ENCODE measurements at regions not wholly inside any gene's neighbourhood (a gene's known extent, or its start where the extent isn't known, plus 50 kb on each side); places are given as distances from the start of the nearest gene placed in this dataset.

GRCh38 chr2:7203056-7203467, 285.9 kb downstream of the RNF144A start:
- intact Hi-C loops (cut with DNase I), result no loop called here
- peak; percentile 74 for ATAC-seq
- peak; percentile 66 for DNase-seq (ENCODE audit: low spot score)

DNA sequence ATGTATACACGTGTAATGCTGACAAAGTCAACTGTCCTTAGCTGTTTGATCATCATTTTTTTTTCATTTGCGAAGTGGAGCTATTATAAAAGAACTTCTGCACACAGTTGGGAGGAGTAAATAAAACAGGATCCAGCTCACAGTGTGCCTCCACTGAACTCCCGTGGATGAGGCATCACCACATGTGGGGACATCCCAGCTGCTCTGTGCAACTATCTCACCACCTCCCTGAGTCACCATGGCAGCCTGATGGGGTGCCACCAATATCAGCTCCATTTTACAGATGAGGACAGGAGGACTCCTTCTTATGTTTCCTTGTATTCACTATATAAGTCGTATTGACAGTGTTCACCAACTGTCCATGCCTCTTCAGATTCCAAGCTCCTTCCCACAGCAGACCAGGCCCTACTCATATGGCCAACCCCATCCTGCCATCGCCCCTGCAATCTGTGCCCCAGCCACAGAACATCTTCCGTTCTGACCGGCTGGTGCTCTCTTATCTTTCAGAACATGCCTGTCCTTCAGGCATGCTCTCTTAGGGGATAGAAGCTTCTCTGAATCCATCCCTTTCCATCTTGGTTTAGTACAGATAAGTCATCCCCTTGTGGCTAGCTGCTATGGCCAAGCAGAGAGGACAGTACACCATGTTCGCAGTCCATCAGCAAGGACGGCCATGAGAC, 288.1 kb downstream of the RNF144A start:
- ATAC-seq (no peak), DNase-seq (ENCODE audit: low spot score) (no peak)
- intact Hi-C loops (cut with DNase I), result no loop called here

GRCh38 chr2:7206111-7206810, 289.0 kb downstream of the RNF144A start:
- intact Hi-C loops (cut with DNase I), result no loop called here
- no peak for DNase-seq (ENCODE audit: low spot score)
- no peak for ATAC-seq

GRCh38 chr2:7207631-7208030, 290.4 kb downstream of the RNF144A start:
- intact Hi-C loops (cut with DNase I), result no loop called here

DNA sequence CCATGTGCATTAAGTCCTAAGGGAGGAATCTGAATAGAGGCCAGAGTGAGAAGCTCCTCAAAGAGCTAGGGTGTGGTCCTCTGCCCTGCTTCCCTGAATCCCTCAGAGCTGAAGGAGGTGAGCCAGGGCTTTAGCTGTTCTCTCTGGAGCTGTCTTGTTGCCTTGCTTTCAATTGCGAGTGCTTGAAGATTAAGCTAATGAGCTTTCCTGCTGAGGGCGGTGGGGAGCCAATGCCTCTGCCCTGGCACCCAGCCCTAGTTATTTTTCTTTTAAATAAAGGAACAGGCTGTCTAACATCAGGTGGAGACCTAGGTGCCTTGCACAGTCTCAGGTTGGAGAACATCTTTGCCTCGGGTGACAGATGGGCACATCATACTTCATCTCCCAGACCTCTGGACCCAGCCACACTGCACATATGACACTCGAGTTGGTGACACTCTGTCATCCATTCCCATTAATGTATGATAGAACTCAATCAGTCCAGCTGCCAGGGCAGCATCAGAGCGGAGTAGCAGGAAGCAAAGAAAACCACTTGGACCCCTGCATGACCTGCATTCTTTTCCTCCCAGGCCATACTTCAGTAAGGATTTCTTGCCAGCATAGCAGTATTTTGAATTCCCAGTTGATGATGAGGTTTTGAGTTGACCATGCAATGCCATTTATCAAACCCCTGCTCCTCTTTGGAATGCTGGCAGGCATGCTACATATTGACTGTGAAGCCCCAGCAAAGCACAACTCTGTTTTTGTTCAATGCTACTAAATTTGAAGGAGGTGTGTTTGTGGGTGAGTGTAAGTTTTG, 292.7 kb downstream of the RNF144A start:
- ATAC-seq, result no peak
- intact Hi-C loops (cut with DNase I), result loop anchor here (5.0 kb wide), 1 partner anchor 938 kb away; no protein-coding TSS in a partner anchor
- DNase-seq (ENCODE audit: low spot score), result no peak

More at GRCh38 chr2:7207631-7208030, 290.4 kb downstream of the RNF144A start:
- ATAC-seq (no peak), DNase-seq (ENCODE audit: low spot score) (no peak)

DNA sequence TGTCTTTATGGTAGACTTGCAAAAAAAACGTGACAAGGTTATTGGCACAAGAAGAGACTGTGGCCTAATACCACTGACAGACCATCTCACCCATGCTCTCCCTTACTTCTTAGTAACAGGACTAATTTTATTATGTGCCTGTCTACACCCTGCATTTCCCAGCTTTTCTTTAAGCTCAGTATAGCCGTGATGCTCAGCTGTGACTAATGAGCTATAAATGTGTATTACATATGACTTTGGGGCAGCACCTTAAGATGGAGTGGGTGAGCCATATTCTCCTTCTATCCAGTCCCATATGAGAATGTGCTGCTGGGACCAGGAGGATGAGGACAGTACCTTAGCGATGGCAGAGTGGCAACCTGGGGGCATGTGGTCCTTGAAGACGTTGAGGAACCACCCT, 293.5 kb downstream of the RNF144A start:
- ATAC-seq, result no peak
- no peak for DNase-seq (ENCODE audit: low spot score)
- intact Hi-C loops (cut with DNase I), result loop anchor here (5.0 kb wide), 1 partner anchor 938 kb away; no protein-coding TSS in a partner anchor

DNA sequence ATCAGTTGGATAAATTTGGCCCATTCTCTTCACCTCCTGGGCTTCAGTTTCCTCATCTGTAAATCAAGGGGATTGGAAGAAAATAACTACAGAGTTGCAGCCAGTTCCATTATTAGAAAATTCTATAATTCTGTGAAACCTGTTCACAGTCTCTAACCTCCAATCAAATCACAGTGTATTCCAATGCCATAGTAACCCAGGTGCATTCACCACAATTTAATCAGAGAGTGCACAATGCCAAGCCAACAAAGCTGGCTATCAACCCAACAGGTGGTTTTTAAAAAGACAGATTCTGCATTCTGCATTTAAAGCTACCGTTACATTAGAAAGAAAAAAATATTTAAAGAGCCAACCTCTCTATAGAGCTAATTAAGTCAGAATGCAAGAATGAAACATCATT, 308.6 kb downstream of the RNF144A start:
- DNase-seq (ENCODE audit: low spot score) (no peak), ATAC-seq (no peak)
- intact Hi-C loops (cut with DNase I), result no loop called here

DNA sequence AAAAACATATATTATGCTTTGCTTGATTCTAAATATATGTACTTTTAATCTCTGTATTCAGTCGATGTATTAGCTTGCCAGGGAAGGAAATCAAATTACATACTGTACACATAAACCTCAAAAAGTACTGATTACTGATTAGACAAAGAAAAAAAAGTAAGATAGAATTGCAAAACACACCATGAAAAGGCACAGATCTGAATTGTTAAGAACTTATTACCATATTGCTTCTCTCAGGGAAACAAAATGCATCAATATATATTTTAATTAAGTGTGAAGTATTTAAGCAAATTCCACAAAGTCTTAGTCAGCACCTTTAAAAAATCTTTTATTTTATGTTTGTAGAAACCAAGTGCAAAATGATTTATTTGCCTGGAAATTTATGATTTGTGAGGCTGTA, 309.3 kb downstream of the RNF144A start:
- ATAC-seq, result no peak
- no peak for DNase-seq (ENCODE audit: low spot score)
- intact Hi-C loops (cut with DNase I), result no loop called here

DNA sequence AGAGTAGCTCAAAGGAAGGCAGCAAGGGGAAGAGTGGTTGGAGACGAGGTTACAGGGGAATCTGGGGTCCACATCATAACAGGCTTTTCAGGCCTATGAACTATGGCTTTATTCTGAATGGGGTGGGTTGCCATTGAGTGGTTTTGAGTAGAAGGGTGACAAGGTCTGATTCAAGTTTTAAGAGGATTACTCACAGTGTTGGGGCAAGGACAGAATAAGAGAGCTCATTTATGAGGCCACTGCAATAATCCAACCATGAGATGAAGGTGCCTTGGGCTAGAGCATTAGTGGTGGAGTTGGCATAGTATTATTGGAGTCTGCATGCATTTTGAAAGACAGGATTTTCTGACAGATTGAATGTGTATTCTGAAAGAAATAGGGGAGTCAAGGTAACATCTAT, 315.9 kb downstream of the RNF144A start:
- intact Hi-C loops (cut with DNase I), result no loop called here
- DNase-seq (ENCODE audit: low spot score), result no peak
- no peak for ATAC-seq

- ATAC-seq (no peak), DNase-seq (ENCODE audit: low spot score) (no peak)
- intact Hi-C loops (cut with DNase I), result no loop called here
Measured at GRCh38 chr2:7237466-7237865, 320.3 kb downstream of the RNF144A start.

- DNase-seq (ENCODE audit: low spot score), result no peak
- no peak for ATAC-seq
- intact Hi-C loops (cut with DNase I), result no loop called here
Measured at GRCh38 chr2:7239078-7239477, 321.9 kb downstream of the RNF144A start.

- intact Hi-C loops (cut with DNase I), result no loop called here
- ATAC-seq (no peak), DNase-seq (ENCODE audit: low spot score) (no peak)
Measured at GRCh38 chr2:7241041-7241745, 324.0 kb downstream of the RNF144A start.

GRCh38 chr2:7242189-7242867, 325.1 kb downstream of the RNF144A start:
- intact Hi-C loops (cut with DNase I), result no loop called here
- no peak for DNase-seq (ENCODE audit: low spot score)
- no peak for ATAC-seq

DNA sequence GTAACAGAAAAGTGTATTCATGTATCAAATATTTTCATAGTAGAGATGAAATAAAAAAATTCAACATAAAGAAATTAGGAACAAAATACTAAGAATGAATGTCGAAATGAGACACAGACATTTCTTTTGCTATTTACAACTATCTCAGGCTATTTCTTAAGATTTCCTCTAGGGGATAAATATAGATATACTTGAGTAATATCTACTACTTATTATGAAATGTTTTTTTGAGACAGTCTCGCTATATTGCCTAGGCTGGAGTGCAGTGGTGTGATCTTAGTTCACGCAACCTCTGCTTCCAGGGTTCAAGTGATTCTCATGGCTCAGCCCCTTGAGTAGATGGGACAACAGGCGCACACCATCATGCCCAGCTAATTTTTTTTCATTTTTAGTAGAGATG, 326.1 kb downstream of the RNF144A start:
- no peak for ATAC-seq
- DNase-seq (ENCODE audit: low spot score), result no peak
- intact Hi-C loops (cut with DNase I), result no loop called here

GRCh38 chr2:7256377-7256776, 339.2 kb downstream of the RNF144A start:
- intact Hi-C loops (cut with DNase I), result no loop called here
- ATAC-seq, result no peak

DNA sequence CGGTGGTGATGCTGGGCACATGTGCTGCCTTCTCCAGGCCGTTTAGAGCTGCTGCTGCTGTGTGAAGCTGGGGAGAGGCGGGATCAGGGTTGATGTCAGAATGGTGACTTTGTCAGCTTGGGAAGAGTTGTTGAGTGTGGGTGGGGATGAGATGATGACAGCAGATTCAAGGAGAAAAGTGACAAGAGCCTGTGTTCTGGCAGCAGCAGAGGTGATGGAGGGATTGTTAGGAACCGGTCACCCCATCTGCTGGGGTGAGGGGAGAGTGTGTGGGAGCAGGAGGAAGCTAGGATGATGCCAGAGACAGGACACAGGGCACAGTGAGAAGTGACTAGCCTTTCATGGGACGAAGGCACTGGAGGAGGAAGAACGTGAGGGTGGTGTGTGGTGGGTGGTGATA, 345.5 kb downstream of the RNF144A start:
- DNase-seq (ENCODE audit: low spot score) (no peak), ATAC-seq (no peak)
- intact Hi-C loops (cut with DNase I), result no loop called here

More at GRCh38 chr2:7256377-7256776, 339.2 kb downstream of the RNF144A start:
- no peak for DNase-seq (ENCODE audit: low spot score)

- no peak for ATAC-seq
- intact Hi-C loops (cut with DNase I), result no loop called here
- no peak for DNase-seq (ENCODE audit: low spot score)
Measured at GRCh38 chr2:7264791-7265190, 347.6 kb downstream of the RNF144A start.

DNA sequence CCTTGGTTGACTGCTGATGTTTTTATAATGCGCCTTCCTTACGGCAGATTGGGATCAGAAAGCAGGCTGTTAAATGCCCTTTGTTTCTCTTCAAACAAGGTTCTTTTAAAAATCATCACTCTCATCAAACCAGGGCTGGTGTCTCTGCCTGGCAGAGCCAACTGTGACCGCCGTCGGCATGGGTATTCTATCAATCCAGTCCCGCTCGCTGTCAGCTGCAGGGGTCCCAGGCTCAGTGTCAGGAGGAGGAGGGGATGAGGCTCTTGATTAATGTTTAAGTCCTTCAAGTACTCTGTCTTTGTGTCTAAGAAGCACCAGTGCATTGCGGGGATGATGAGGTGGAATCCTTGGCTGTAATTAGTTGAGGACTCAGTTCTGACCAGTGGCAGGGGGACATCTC, 348.1 kb downstream of the RNF144A start:
- ATAC-seq (no peak), DNase-seq (ENCODE audit: low spot score) (no peak)
- intact Hi-C loops (cut with DNase I), result no loop called here
